GM12878 (cell line): ENCODE measurements at regions not wholly inside any gene's neighbourhood (a gene's known extent, or its start where the extent isn't known, plus 50 kb on each side); places are given as distances from the start of the nearest gene placed in this dataset.

Experiments used
- ATAC-seq: fragments of 200-7000 bp; cut with Tn5 transposase; 3 replicates; pipeline ENCODE4 v1.9.1; 2020; ENCODE audit warnings: mild to moderate bottlenecking, moderate library complexity
- BruUV-seq: library from RNA; stranded (reverse); fragments of 400-500 nt; replicated peaks from 2 replicates; lab custom pipeline; 2021; lab: Mats Ljungman, UMichigan
- CTCF ChIA-PET: fragments of 300-600 bp; sonication (Branson Sonifier 250); formaldehyde crosslinking; extraction: SDS; loops from one replicate; lab custom pipeline; 2021; ENCODE audit warnings: inconsistent platforms; lab: Yijun Ruan, JAX
- POLR2A ChIA-PET: fragments of 350-600 bp; formaldehyde crosslinking; extraction: SDS; loops from one replicate; lab custom pipeline; 2021; ENCODE audit warnings: inconsistent platforms; lab: Charles Lee
- RAD21 ChIA-PET: fragments of 300-600 bp; sonication (Branson Sonifier 250); formaldehyde crosslinking; loops from one replicate; lab custom pipeline; 2023; ENCODE audit warnings: antibody characterized with exemption; ENCODE audit not compliant: unreplicated experiment; lab: Charles Lee
- SMC1A ChIA-PET: fragments of 300-600 bp; sonication (Branson Sonifier 250); formaldehyde crosslinking; loops from one replicate; lab custom pipeline; 2023; ENCODE audit not compliant: unreplicated experiment, uncharacterized antibody; lab: Charles Lee
- DNase-seq: peaks from one replicate; pipeline ENCODE4 v3.0.0-alpha.2; 2011; ENCODE audit warnings: low read depth, low spot score
- FAIRE-seq: peaks from 3 replicates; lab custom pipeline; 2011; peaks lifted over from hg19 to GRCh38; lab: Jason Lieb, UNC
- H2AFZ ChIP-seq: 2 replicates; pipeline ENCODE4 v1.6.0; 2011; ENCODE audit warnings: low read depth, low read length, control low read depth; ENCODE audit not compliant: control insufficient read depth
- H3K27ac ChIP-seq: 2 replicates; pipeline ENCODE4 v1.5.1; 2011; ENCODE audit warnings: control low read depth; ENCODE audit not compliant: control insufficient read depth, insufficient read depth
- H3K27me3 ChIP-seq, 2 experiments: replicated peaks in 1 of 2; 2 replicates each; pipeline versions ENCODE4 v1.6.0 to v1.6.1; 2011; ENCODE audit warnings: low read length in 1 of 2; ENCODE audit not compliant: control insufficient read depth in 2 of 2, insufficient read depth in 2 of 2
- H3K36me3 ChIP-seq, 2 experiments: 2 replicates each; pipeline ENCODE4 v1.5.1; 2011; ENCODE audit warnings: low read length in 1 of 2; ENCODE audit not compliant: control insufficient read depth in 2 of 2, insufficient read depth in 2 of 2
- H3K4me1 ChIP-seq: 2 replicates; pipeline ENCODE4 v1.6.1; 2011; ENCODE audit warnings: mild to moderate bottlenecking, low read length, moderate library complexity, mixed read lengths; ENCODE audit not compliant: control insufficient read depth, insufficient read depth
- H3K4me2 ChIP-seq: 2 replicates; pipeline ENCODE4 v1.6.0; 2011; ENCODE audit warnings: control low read depth; ENCODE audit not compliant: control insufficient read depth, insufficient read depth
- H3K4me3 ChIP-seq: fragments of 200-600 bp; sonication (generic); 2 replicates; pipeline ENCODE4 v1.5.1; 2016
- H3K79me2 ChIP-seq: 2 replicates; pipeline ENCODE4 v1.6.0; 2011; ENCODE audit warnings: low read length; ENCODE audit not compliant: control insufficient read depth, insufficient read depth
- H3K9ac ChIP-seq: 2 replicates; pipeline ENCODE4 v1.8.0; 2011; ENCODE audit warnings: low read length, control low read depth, mixed read lengths; ENCODE audit not compliant: control insufficient read depth, insufficient read depth
- H3K9me3 ChIP-seq: replicated peaks from 3 replicates; pipeline ENCODE4 v1.5.1; 2011; ENCODE audit warnings: mild to moderate bottlenecking, low read length; ENCODE audit not compliant: control insufficient read depth, insufficient read depth
- H4K20me1 ChIP-seq: 2 replicates; pipeline ENCODE4 v1.6.0; 2011; ENCODE audit not compliant: control insufficient read depth, insufficient read depth
- ATF7 ChIP-seq: fragments of 450-650 bp; IDR thresholded peaks from 2 replicates; pipeline ENCODE4 v1.6.1; 2016; ENCODE audit warnings: low read depth, mild to moderate bottlenecking
- CTCF ChIP-seq, 3 experiments: IDR thresholded peaks in 2 of 3; conservative IDR thresholded peaks in 1 of 3; 2 replicates each; pipeline ENCODE4 v1.5.1; 2011; ENCODE audit warnings: low read depth in 3 of 3, low read length in 3 of 3, mild to moderate bottlenecking in 3 of 3, control low read depth in 2 of 3, moderate library complexity in 2 of 3, inconsistent platforms in 1 of 3, mixed read lengths in 1 of 3; ENCODE audit not compliant: control insufficient read depth in 2 of 3, insufficient read depth in 1 of 3; ENCODE audit errors: extremely low read depth in 1 of 3
- NFYA ChIP-seq: IDR thresholded peaks from 2 replicates; pipeline ENCODE4 v1.6.1; 2011; ENCODE audit warnings: low read depth, mild to moderate bottlenecking, low read length, improper control_type of control experiment, borderline replicate concordance
- PBX3 ChIP-seq: IDR thresholded peaks from 2 replicates; pipeline ENCODE4 v1.6.1; 2011; ENCODE audit warnings: mild to moderate bottlenecking, low read depth, low read length, moderate library complexity; ENCODE audit not compliant: insufficient replicate concordance
- TBL1XR1 ChIP-seq: IDR thresholded peaks from 2 replicates; pipeline ENCODE4 v1.6.1; 2012; ENCODE audit warnings: low read depth, low read length, improper control_type of control experiment
- YBX1 ChIP-seq: fragments of 450-650 bp; IDR thresholded peaks from 2 replicates; pipeline ENCODE4 v1.6.1; 2016; ENCODE audit warnings: antibody characterized with exemption
- WGBS: methylation state at CpG from one replicate; pipeline ENCODE4 v1.1.6; 2016; ENCODE audit warnings: low lambda C conversion rate; ENCODE audit not compliant: insufficient replicate concordance, insufficient coverage; ENCODE audit errors: missing lambda C conversion rate; 5-methylcytosine and 5-hydroxymethylcytosine counted together
- in situ Hi-C: fragments of 300-500 bp; cut with MboI; formaldehyde crosslinking; loops from 9 replicates; pipeline ENCODE4 v1.14.3; 2018; ENCODE audit warnings: mixed read lengths
- intact Hi-C: fragments of 100-400 bp; cut with micrococcal nuclease; formaldehyde crosslinking; loops from one replicate; pipeline ENCODE4 v1.14.2; 2022; ENCODE audit not compliant: unreplicated experiment

GRCh38 chr13:76389321-76389720 is 496.9 kb downstream of the KCTD12 start:
- intact Hi-C loops (no loop called here), in situ Hi-C loops (no loop called here)
- no peak for DNase-seq
- Histone ChIP-seq H3K36me3 (no peaks in the 10 kb centered on the region), H3K4me3 (no peak overlapping the region), H3K4me2 (no peak overlapping the region), H3K27ac (no peak overlapping the region), H3K9ac (no peak overlapping the region), H3K4me1 (no peaks in the 10 kb centered on the region), H4K20me1 (no peaks in the 10 kb centered on the region), H3K9me3 (no peaks in the 10 kb centered on the region), H3K27me3 (no peaks in the 10 kb centered on the region), H3K79me2 (no peaks in the 10 kb centered on the region), H2AFZ (no peak overlapping the region)
- CTCF ChIA-PET: interaction anchor here (0.6 kb wide), 1 partner anchor 9 kb away, joined by 3 read pairs; no protein-coding TSS in a partner anchor
- SMC1A ChIA-PET: no interaction called here
- BruUV-seq: no TSS peak
- RAD21 ChIA-PET: no interaction called here
- FAIRE-seq: no peak
- POLR2A ChIA-PET: no interaction called here
- ATAC-seq: no peak
- 0% methylated on average over 1 of the region's 1 CpG for WGBS
- TF ChIP-seq ATF7 (no peak), NFYA (no peak), PBX3 (no peak), CTCF (IDR thresholded peaks at IDR 0.05 in 2 of 3, conservative IDR thresholded peaks at IDR 0.05 in 1 of 3; ENCODE audit: control insufficient read depth in 2 of 3, extremely low read depth in 1 of 3, insufficient read depth in 1 of 3, low read depth in 3 of 3, low read length in 3 of 3) (no peak), YBX1 (no peak), TBL1XR1 (no peak)
